Glutamatergic neuron (in vitro differentiated cells): ENCODE measurements at regions not wholly inside any gene's neighbourhood (a gene's known extent, or its start where the extent isn't known, plus 50 kb on each side); places are given as distances from the start of the nearest gene placed in this dataset.

Experiments
- DNase-seq: peaks from one replicate; pipeline ENCODE4 v3.0.0; 2022
- H3K27ac Mint-ChIP-seq: one replicate; pipeline ENCODE4 v1.8.0; 2020; ENCODE audit warnings: mild to moderate bottlenecking, mixed read lengths, inconsistent platforms; ENCODE audit not compliant: unreplicated experiment
- H3K27me3 Mint-ChIP-seq: one replicate; pipeline ENCODE4 v1.8.0; 2020; ENCODE audit warnings: mild to moderate bottlenecking, moderate library complexity, mixed read lengths, inconsistent platforms; ENCODE audit not compliant: unreplicated experiment
- H3K36me3 Mint-ChIP-seq: one replicate; pipeline ENCODE4 v1.8.0; 2020; ENCODE audit warnings: mild to moderate bottlenecking, mixed read lengths, inconsistent platforms; ENCODE audit not compliant: unreplicated experiment
- H3K4me1 Mint-ChIP-seq: one replicate; pipeline ENCODE4 v1.8.0; 2020; ENCODE audit warnings: mild to moderate bottlenecking, low read depth, mixed read lengths, inconsistent platforms; ENCODE audit not compliant: unreplicated experiment
- H3K4me3 Mint-ChIP-seq: one replicate; pipeline ENCODE4 v1.8.0; 2020; ENCODE audit warnings: mild to moderate bottlenecking, mixed read lengths, inconsistent platforms; ENCODE audit not compliant: unreplicated experiment
- H3K9me3 Mint-ChIP-seq: one replicate; pipeline ENCODE4 v1.8.0; 2020; ENCODE audit warnings: mild to moderate bottlenecking, moderate library complexity, mixed read lengths, inconsistent platforms; ENCODE audit not compliant: unreplicated experiment
- CTCF ChIP-seq: fragments of 200-600 bp; sonication (generic); IDR thresholded peaks from one replicate; pipeline ENCODE4 v1.5.0; 2021; ENCODE audit not compliant: partially characterized antibody, unreplicated experiment

DNA sequence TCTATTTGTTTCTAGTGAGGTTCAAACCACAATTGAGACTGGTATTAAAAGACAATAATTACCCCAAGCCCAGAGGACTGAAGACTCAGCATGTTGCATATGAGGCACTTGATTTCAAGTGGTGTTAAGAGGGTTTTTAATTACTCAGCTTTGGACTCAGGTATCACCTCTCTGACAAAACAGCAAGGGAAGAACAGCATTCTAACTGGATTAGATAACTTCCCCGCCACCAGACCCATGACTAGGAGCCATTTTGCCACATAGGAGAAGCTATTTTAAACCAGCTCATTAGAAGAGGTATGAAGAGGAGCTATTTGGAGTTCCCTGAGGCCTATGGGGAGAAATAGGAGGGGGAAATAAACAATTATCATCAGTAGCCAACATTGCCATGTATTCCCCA is 226.1 kb upstream of the TOX3 start:
- no peak for TF ChIP-seq CTCF

GRCh38 chr16:52770828-52771227 is 223.9 kb upstream of the TOX3 start:
- no peak overlapping the region for H3K27ac Mint-ChIP-seq
- no peak for DNase-seq
- H3K36me3 Mint-ChIP-seq, result no peaks in the 10 kb centered on the region
- no peak for TF ChIP-seq CTCF
- H3K4me1 Mint-ChIP-seq, result peaks cover 8% of the 10 kb centered on the region
- no peak overlapping the region for H3K4me3 Mint-ChIP-seq
- H3K27me3 Mint-ChIP-seq, result peaks cover 6% of the 10 kb centered on the region
- peaks cover 2% of the 10 kb centered on the region for H3K9me3 Mint-ChIP-seq

More for the DNA sequence above, 226.1 kb upstream of the TOX3 start:
- H3K4me3 Mint-ChIP-seq, result no peak overlapping the region
- no peak overlapping the region for H3K27ac Mint-ChIP-seq
- no peaks in the 10 kb centered on the region for H3K36me3 Mint-ChIP-seq
- no peak for DNase-seq
- peaks cover 7% of the 10 kb centered on the region for H3K4me1 Mint-ChIP-seq
- peaks cover 4% of the 10 kb centered on the region for H3K27me3 Mint-ChIP-seq
- no peaks in the 10 kb centered on the region for H3K9me3 Mint-ChIP-seq

DNA sequence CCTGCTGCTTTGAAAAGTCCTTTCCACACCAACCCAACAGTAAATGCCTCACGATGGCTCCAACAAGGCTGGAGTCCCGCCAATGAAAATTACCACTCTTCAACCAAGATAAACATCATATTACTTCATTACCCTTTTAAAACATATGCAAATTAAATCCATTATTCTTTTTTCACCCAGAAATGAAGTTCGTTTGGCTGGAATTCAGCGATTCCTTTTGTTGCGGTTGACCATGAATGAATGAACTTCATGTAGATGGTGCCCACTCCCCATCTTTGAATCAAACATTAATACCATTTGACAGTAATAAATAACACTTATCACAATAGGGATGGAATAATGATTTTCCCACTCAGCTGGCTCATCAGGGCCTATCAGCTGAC is 211.5 kb upstream of the TOX3 start:
- DNase-seq, result no peak
- H3K27ac Mint-ChIP-seq, result no peak overlapping the region
- no peak for TF ChIP-seq CTCF
- H3K27me3 Mint-ChIP-seq, result no peaks in the 10 kb centered on the region
- H3K4me3 Mint-ChIP-seq, result no peak overlapping the region
- H3K9me3 Mint-ChIP-seq, result no peaks in the 10 kb centered on the region
- H3K36me3 Mint-ChIP-seq, result no peaks in the 10 kb centered on the region
- peaks cover 16% of the 10 kb centered on the region for H3K4me1 Mint-ChIP-seq

- no peak for DNase-seq
- H3K27me3 Mint-ChIP-seq, result no peaks in the 10 kb centered on the region
- no peak overlapping the region for H3K27ac Mint-ChIP-seq
- no peaks in the 10 kb centered on the region for H3K36me3 Mint-ChIP-seq
- peaks cover 14% of the 10 kb centered on the region for H3K4me1 Mint-ChIP-seq
- H3K9me3 Mint-ChIP-seq, result no peaks in the 10 kb centered on the region
- no peak overlapping the region for H3K4me3 Mint-ChIP-seq
- TF ChIP-seq CTCF, result no peak
Measured at GRCh38 chr16:52757746-52758472, 211.0 kb upstream of the TOX3 start.

DNA sequence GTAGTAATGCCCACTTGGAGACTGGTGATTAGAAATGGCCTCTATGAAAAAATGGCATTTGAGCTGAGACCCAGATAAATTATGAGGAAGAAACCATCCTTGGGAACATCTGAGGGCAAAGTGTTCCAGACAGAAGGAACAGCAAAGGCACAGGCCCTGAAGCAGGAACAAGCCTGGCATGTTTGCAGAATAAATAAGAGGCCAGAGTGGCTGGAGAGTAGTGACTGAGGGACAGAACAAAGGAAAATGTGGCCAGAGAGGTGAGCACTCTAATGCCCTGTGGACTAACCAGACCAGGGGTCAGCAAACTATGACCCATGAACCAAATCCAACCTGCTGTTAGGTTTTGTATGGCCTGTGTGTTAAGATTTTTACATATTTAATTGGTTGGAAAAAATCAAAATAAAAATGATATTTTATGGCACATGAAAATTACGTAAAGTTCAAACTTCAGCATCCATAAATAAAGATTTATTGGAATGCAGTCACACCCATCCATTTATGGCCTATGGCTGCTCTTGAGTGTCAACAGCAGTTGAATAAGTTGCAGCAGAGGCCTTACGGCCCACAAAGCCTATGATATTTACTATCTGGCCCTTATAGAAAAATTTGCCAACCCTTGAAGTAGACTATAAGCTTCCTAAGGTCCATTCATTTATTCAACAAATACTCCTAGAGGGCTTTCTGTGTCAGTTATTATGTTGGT is 210.0 kb upstream of the TOX3 start:
- no peak for DNase-seq
- H3K4me1 Mint-ChIP-seq, result peaks cover 14% of the 10 kb centered on the region
- H3K27ac Mint-ChIP-seq, result no peak overlapping the region
- no peak for TF ChIP-seq CTCF
- no peaks in the 10 kb centered on the region for H3K27me3 Mint-ChIP-seq
- no peaks in the 10 kb centered on the region for H3K9me3 Mint-ChIP-seq
- no peak overlapping the region for H3K4me3 Mint-ChIP-seq
- no peaks in the 10 kb centered on the region for H3K36me3 Mint-ChIP-seq
